Ammon's horn (tissue), 1 donor: ENCODE measurements at regions not wholly inside any gene's neighbourhood (a gene's known extent, or its start where the extent isn't known, plus 50 kb on each side); places are given as distances from the start of the nearest gene placed in this dataset.

ENCODE experiments used
- DNase-seq: peaks from one replicate; pipeline ENCODE4 v3.0.0-alpha.2; 2016; ENCODE audit warnings: low spot score

DNA sequence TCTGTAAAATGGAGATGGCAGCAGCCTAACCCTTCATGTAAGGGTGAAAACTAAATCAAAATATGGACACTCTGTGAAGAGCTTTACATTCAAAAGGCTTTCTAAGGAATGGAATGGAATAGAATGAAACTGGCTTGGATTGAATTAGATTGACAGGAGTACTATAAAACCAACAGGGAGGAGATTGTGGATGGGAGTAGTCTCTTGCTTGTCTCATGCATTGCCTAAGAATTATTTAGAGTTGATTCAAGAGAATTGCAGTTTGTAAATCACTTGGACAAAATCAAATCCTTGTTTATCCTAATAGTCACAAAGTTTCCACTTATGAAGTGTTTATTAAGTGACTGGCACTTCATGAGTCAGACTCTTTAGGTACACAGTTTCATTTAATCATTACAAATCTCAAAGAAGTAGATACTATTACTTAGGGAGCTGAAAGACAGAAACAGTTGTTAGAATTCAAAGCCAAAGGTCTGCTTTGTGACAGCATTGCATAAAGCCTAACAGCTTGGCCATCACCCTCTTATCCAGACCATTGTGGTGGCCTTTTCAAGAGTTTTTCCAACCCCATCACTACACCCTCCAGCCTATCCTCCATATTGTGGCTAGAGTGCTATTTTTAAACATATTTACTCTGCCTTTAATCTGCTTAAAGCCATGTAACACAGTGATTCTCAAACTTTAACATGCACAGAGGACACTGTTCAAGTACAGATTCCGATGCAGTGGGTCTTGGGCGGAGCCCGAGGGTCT, 91.9 kb upstream of the GHITM start:
- no peak for DNase-seq

DNA sequence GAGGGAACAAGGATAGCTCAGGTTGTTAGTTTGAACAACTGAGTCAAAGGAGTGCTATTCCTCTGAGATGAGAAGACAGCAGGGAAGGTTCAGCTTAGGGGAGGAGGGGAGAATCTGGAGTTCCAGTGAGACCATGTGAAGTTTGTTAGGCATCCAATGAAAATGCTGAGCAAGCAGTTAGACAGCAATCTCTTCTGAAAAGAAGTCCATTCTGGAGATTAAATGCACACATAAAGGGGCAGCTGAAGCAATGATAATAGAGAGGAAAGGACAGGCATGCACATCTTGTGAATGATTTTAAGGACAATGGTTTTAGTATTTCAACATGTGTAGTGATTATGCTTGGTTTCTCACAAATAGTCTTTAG, 89.7 kb upstream of the GHITM start:
- DNase-seq, result no peak

- no peak for DNase-seq
Observed at GRCh38 chr10:84053626-84054025, 85.7 kb upstream of the GHITM start.

GRCh38 chr10:84054743-84055142, 84.6 kb upstream of the GHITM start:
- no peak for DNase-seq

DNA sequence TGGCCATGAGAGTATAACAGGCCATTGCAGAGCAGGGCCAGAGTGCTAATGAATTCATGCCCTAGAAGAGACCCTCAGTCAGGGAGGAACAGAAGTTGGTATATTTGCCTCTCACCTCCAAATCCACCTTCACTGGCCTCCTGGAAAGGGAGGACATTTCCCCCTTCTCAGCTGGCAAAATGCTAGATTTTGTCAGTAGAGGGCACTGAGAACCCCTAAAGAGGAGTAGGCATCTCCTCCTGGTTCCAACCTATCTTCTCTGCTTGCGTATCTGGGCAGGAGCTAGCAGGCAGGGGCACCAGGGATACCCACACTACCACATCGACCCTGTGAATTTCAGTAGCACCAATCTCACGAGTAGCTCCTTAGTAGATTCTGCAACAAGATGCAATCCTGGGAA, 79.8 kb upstream of the GHITM start:
- no peak for DNase-seq

DNA sequence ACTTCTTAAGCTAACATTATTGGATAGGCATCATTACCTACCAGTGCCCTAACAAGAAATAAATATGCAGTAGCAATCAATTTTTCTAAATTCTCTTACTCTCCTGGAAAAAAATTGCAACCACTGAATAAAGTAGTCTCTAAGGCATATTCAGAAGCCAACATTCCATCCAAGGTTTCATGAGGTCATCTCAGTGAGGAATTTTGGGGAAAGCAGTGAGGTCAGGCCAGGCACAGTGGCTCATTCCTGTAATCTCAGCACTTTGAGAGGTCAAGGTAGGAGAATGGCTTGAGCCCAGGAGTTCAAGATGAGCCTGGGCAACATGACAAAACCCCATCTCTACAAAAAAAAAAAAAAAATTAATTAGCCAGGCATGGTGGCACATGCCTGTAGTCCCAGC, 75.9 kb upstream of the GHITM start:
- DNase-seq, result no peak

DNA sequence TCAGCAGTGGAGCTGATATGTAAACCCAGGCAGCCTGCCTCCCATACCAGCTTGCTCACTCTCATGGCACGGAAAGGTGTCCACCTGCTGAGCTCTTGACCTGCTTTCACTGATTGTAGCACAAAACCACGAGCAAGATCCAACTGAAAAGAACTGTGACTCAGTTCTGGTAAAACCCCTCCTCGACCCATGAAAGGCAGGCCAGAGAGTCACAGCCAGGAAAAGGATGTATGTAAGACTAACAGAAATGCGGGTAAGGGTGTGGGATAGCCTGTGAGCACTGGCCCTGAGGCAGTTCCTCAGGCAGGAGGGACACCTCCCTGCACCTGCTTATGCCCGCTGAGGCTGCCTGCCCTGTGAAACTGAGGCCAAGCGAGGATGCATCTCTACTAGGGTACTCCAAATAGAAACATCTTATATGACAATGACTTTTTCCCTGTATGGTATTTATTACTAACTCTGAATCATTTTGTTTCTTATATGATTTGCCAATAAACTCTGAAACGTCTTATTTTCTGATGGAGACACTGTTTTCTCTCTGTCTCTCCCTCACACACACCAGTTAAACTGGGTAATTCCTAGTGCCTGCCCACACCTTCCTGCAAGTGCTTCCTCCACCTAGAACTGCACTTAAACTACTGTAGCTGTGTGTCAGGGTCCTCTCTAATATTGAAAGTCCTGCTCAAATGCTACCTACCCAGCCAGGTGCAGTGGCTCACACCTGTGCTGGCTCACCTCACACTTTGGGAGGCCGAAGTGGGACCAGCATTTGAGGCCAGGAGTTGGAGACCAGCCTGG, 73.3 kb upstream of the GHITM start:
- no peak for DNase-seq

DNA sequence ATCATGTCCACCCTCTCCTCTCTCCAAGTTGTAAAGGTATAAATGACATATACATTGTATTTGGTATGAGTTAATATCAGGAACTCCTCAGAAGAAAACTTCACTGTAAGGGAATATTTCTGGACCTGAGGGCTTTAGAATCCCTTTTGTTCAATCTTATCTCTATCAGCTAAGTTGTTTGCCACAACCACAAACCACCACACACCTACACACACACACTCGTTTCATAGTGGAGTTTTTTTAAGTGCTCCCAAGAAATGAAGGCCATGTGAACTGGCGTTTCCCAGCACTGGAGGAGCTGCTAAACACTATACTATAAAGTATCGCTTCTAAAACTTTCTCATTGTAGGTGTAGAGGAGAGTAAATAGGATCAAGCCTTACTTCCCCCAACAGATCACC, 64.8 kb upstream of the GHITM start:
- no peak for DNase-seq

DNA sequence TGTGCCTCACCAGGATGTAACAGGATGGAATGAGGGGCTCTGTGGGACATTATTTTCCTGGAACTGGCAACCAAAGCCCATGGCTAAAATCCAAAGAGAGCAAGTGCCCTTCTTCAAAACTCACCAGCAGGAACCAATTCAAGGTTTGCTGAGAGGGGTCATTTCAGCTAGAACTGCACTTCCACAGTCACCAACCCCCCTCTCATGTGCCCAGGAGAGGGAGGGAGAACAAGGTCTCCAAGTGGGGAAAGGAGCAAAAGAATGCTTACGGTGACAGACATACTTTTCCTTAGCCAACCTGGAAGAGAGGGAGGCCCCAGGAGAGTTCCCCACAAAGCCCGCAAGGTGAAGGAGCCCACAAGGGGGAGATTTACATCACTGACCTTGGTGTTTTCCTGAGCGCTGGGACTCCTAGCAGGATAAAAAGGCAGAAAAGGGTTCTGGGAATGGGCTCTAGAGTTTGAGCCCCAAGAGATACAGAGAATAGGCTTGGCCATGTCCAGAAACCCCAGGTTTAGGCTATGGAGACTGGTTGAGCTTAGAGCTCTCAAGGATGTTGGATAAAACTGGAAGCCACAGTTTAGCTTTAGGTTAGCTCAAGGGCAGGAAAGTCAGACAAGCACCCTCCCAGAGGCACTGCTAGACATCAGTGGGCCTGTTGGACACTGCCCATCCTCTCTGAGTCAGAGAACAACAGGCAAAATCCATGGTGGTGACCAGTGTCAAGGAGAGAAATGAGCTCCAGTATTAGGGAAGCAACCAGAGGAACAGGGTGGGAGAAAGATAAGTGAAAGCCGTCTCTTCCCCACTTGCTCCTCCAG, 63.9 kb upstream of the GHITM start:
- no peak for DNase-seq

DNA sequence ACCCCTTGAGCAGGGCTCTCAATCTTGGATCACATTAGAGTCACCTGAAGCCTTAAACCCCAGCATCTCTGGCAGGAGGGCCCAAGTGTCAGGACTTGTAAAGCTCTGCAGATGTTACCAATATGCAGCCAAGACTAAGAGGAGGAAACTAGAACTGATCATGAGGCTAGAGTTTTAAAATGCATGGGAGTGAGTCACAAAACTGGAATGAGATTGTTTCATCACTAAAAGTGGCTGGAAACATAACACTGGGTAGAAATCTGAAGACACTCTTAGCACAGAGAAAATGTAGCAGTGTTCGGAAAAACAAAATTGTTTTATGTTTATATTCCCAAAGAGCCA, 63.3 kb upstream of the GHITM start:
- DNase-seq, result no peak

- DNase-seq, result no peak
Observed at GRCh38 chr10:84076540-84077195, 62.6 kb upstream of the GHITM start.

- DNase-seq, result no peak
Observed at GRCh38 chr10:84077768-84078167, 61.5 kb upstream of the GHITM start.

GRCh38 chr10:84078771-84079170, 60.5 kb upstream of the GHITM start:
- no peak for DNase-seq

DNA sequence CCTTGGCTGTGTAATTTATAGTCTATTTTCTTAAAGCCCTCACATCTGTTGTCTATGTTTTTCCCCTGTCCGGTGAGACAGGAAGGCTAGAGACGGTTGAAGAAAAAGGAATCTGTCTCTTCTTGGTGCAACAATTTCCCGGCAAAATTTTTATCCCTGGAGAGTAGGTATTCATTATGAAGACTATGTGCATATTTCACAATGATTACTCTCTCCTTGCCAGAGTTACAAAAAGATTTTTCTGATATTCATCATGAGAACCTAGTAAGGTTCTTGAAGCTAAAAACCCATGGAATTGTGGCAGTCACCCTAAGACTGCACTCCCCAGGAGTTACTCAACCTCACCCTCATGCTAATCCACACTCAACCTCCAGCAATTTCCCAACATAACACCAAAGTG, 55.0 kb upstream of the GHITM start:
- DNase-seq, result no peak

GRCh38 chr10:84087202-84087601, 52.1 kb upstream of the GHITM start:
- no peak for DNase-seq

- no peak for DNase-seq
Observed at GRCh38 chr10:84088626-84089025, 50.7 kb upstream of the GHITM start.

DNA sequence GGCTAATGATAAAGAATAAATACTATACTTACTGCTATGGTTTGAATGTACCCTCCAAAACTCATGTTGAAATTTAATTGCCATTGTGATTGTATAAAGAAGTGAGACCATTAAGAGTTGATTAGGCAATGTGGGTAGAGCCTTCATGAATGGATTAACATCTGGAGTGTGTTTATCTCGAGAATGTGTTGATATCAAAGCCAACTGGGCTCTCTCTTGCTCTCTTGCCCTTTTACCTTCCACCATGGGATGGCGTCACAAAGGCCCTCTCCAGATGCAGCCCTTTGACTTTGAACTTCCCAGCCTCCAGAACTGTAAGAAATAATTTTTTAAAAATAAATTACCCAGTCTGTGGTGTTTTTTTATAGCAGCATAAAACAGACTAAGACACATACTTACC, 50.1 kb upstream of the GHITM start:
- no peak for DNase-seq
